Vagina (tissue), 2 donors: ENCODE measurements at regions not wholly inside any gene's neighbourhood (a gene's known extent, or its start where the extent isn't known, plus 50 kb on each side); places are given as distances from the start of the nearest gene placed in this dataset.

ENCODE experiments used
- CTCF ChIP-seq, 3 experiments: fragments of 450-650 bp in 2 of 3; fragments of 200-600 bp in 1 of 3; sonication (generic) in 1 of 3; IDR thresholded peaks; one replicate each; pipeline ENCODE4 v1.5.1; 2017 to 2019; ENCODE audit warnings: antibody characterized with exemption in 3 of 3, mild to moderate bottlenecking in 2 of 3, moderate library complexity in 2 of 3
- POLR2A ChIP-seq, 2 donors: fragments of 450-650 bp; IDR thresholded peaks; one replicate each; pipeline ENCODE4 v1.6.1; 2017; ENCODE audit warnings: antibody characterized with exemption in 2 of 2, mild to moderate bottlenecking in 2 of 2, moderate library complexity in 2 of 2

GRCh38 chr5:81834021-81834660 lies 83.2 kb upstream of the SSBP2 start:
- TF ChIP-seq CTCF (IDR thresholded peaks at IDR 0.05) (no peak), POLR2A (IDR thresholded peaks at IDR 0.05) (no peak)
